GM12891 (cell line): ENCODE measurements at regions not wholly inside any gene's neighbourhood (a gene's known extent, or its start where the extent isn't known, plus 50 kb on each side); places are given as distances from the start of the nearest gene placed in this dataset.

ENCODE experiments used
- PAX5 ChIP-seq: IDR thresholded peaks from 2 replicates; pipeline ENCODE4 v1.6.1; 2011; ENCODE audit warnings: low read length, moderate library complexity, mild to moderate bottlenecking; ENCODE audit not compliant: insufficient read depth, severe bottlenecking
- POLR2A ChIP-seq: IDR thresholded peaks from 2 replicates; pipeline ENCODE4 v1.6.1; 2011; ENCODE audit warnings: low read depth, low read length, control low read depth
- POLR2AphosphoS5 ChIP-seq: IDR thresholded peaks from 2 replicates; pipeline ENCODE4 v1.6.1; 2011; ENCODE audit warnings: low read depth, low read length, control low read depth
- POU2F2 ChIP-seq: IDR thresholded peaks from 2 replicates; pipeline ENCODE4 v1.6.1; 2011; ENCODE audit warnings: low read depth, mild to moderate bottlenecking, control low read depth, low read length, moderate library complexity
- SPI1 ChIP-seq: IDR thresholded peaks from 2 replicates; pipeline ENCODE4 v1.6.1; 2011; ENCODE audit warnings: low read depth, low read length, control low read depth
- TAF1 ChIP-seq: IDR thresholded peaks from 2 replicates; pipeline ENCODE4 v1.6.1; 2011; ENCODE audit warnings: low read depth, low read length, control low read depth

DNA sequence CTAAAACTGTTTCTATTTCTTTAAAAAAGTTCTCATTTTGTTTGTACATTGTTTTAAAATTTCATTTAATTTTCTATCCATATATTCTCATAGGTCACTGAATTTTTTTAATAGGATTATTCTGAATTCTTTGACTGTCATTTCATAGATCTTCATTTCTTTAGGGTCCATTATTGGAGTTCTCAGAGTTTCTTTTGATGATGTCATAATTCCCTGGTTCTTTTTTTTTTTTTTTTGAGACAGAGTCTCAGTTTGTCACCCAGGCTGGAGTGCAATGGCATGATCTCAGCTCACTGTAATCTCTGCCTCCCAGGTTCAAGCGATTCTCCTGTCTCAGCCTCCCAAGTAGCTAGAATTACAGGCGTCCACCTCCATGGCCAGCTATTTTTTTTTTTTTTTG, 89.9 kb downstream of the DMRT2 start:
- TF ChIP-seq POLR2AphosphoS5 (no peak), POLR2A (no peak), TAF1 (no peak), PAX5 (no peak), SPI1 (no peak), POU2F2 (no peak)
